ENCODE measurements at regions not wholly inside any gene's neighbourhood (a gene's known extent, or its start where the extent isn't known, plus 50 kb on each side); places are given as distances from the start of the nearest gene placed in this dataset.

DNA sequence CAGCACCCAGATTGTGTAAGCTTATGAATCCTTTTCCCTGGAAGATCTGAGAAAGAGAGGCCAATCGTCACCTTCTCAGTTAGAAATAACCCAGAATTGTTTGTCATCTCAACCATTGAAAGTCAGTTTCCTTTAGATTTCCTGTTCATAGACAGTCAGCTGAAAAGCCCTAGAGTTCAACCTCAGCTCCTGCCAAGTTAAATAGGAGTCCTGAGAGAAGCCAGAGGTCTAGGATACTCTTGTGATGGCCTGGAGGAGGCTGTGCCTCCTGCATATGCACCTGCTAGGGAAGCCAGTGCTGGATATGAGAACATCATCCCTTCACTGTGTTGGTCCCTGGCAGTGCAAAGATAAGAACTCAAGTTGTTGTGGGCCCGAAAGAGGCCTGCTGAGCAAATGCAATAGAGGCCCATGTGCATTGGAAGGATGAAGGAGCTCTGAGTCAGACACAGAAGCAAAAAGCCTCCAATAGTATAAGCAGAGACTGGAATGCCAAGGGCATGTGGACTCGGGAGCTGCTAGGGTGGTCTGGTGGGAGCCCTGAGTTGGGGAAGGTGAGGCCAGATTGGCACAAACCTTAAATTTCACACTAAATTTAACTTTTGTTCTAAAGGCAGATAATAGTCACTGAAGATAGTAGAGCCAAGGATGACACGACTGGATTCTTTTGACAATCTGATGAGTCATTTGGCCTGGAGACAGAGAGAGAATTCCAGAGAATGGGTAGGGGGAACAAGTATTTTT is 520.9 kb upstream of the CDH5 start:
- TF ChIP-seq, protein P1, sequence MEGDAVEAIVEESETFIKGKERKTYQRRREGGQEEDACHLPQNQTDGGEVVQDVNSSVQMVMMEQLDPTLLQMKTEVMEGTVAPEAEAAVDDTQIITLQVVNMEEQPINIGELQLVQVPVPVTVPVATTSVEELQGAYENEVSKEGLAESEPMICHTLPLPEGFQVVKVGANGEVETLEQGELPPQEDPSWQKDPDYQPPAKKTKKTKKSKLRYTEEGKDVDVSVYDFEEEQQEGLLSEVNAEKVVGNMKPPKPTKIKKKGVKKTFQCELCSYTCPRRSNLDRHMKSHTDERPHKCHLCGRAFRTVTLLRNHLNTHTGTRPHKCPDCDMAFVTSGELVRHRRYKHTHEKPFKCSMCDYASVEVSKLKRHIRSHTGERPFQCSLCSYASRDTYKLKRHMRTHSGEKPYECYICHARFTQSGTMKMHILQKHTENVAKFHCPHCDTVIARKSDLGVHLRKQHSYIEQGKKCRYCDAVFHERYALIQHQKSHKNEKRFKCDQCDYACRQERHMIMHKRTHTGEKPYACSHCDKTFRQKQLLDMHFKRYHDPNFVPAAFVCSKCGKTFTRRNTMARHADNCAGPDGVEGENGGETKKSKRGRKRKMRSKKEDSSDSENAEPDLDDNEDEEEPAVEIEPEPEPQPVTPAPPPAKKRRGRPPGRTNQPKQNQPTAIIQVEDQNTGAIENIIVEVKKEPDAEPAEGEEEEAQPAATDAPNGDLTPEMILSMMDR (IDR thresholded peaks at IDR 0.05): no peak

DNA sequence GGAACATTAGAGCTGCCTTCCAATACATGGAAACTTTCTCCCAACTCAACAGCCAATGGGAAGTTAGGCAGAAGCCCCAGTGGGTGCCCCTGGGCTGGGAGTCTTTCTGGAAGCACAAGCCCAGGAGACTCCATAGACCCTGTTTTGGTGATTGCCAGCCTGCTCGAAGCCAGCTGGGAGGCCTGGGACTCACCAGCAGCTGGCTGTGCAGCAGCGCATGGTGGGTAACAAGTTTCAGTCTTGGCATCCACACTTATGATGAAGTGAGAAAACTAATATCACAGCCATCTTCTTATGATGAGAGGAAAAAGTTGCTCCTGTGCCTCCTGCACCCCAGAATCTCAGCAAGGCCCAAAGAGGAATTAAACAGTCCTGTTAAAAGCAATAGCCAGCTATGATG is 522.5 kb upstream of the CDH5 start:
- TF ChIP-seq, protein P1 (IDR thresholded peaks at IDR 0.05): no peak

DNA sequence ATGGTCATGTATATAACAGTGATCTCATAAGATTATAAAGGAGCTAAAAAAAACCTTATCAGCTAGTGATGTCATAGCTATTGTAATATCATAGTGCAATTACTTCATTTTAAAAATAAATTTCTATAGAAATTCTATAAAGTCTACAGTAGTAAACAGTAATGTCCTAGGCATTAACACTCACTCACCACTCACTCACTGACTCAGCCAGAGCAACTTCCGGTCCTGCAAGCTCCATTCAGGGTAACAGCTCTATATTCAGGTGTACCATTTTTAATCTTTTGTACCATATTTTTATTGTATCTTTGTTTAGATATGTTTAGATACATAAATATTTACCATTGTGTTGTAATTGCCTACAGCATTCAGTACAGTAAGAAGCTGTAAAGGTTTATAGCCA is 524.4 kb upstream of the CDH5 start:
- TF ChIP-seq, protein P1 (IDR thresholded peaks at IDR 0.05): no peak

DNA sequence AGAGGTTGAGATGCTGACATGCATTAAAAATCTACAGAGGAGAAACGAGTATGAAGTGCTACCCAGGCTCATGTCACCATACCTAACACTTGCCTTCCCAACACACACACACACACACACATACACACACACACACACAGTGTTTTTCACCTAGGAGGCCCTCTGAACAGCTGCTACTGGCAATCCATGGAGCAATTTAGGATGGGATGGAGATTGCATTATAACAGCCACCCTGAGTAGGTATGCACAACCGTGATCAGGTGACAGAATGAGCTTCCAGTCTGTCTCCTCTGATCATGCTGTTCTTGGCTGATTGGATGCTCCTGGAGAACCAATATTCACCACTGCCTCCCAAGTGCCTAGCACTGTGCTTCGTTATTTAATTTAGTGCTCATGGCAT is 528.5 kb upstream of the CDH5 start:
- TF ChIP-seq, protein P1 (IDR thresholded peaks at IDR 0.05): no peak

DNA sequence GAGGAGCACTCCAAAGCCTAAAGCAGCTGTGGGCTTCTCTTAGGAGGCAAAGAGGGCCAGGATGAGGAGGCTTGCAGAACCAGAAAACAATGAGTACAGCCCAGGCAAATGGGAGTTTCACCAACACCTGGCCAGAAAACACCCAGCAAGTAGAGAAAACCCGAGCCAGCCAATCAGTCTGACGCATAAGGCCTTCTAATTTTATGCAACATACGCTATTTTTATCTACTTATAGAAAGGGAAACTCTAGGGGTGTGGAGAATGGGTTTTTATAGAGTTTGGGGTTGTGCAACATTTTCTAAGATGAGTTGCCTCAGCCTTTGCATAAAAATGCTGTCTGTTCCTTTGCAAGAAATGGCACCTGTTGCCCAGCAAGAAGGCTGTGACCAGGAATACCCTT is 529.0 kb upstream of the CDH5 start:
- TF ChIP-seq, protein P1 (IDR thresholded peaks at IDR 0.05): no peak

DNA sequence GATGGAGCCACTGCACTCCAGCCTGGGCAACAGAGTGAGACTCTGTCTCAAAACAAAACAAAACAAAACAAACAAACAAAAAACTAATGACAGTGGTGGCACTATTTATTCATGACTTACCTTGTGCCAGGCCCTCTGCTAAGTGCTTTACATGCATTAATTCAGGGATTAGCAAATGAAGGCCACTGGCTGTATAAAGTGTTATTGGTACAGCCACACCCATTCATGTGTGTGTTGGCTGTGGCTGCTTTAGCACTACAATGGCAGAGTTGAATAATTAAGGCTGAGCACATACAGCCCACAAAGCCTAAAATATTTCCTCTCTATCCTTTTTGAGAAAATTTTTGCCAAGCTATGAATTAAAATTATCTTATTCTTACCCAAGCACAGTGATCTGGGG is 531.8 kb upstream of the CDH5 start:
- TF ChIP-seq, protein P1 (IDR thresholded peaks at IDR 0.05): no peak

DNA sequence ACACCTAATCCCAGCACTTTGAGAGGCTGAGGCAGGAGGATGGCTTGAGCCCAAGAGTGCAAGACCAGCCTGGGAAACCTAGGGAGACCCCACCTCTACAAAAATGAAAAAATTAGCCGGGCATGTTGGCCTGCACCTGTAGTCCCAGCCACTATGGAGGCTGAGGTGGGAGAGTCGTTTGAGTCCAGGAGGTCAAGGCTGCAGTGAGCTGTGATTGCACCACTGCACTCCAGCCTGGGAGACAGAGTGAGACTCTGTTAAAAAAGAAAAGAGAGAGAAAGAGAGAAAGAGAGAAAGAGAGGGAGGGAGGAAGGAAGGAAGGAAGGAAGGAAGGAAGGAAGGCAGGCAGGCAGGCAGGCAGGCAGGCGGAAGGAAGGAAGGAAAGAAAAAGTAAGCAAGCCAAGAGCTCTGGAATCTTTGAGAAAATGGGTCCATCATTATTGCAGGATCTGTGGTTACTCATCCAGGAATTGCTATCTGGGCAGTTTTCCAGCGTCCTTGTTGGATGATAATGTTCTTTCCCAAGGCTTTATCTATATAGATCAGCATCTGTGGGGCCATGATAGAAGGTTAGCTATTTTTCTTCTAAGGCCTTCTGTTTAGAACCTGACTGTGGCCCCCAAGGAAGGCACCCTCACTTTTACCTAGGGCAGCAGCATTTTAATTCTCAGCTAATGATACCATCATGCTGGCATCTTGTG is 533.2 kb upstream of the CDH5 start:
- TF ChIP-seq, protein P1 (IDR thresholded peaks at IDR 0.05): no peak
